Keratinocyte (primary cell): ENCODE measurements at regions not wholly inside any gene's neighbourhood (a gene's known extent, or its start where the extent isn't known, plus 50 kb on each side); places are given as distances from the start of the nearest gene placed in this dataset.

Experiments
- DNase-seq: peaks from one replicate; pipeline ENCODE4 v3.0.0-alpha.2; 2011; ENCODE audit warnings: low read depth, missing footprints, low spot score
- FAIRE-seq: peaks from 2 replicates; lab custom pipeline; 2011; peaks lifted over from hg19 to GRCh38; lab: Jason Lieb, UNC
- H2AFZ ChIP-seq: 2 replicates; pipeline ENCODE4 v1.6.0; 2012; ENCODE audit warnings: low read length, control low read depth, inconsistent platforms; ENCODE audit not compliant: control insufficient read depth
- H3K27ac ChIP-seq: 2 replicates; pipeline ENCODE4 v1.5.1; 2011; ENCODE audit warnings: low read length; ENCODE audit not compliant: control insufficient read depth, insufficient read depth
- H3K27me3 ChIP-seq: 3 replicates; pipeline ENCODE4 v1.6.0; 2011; ENCODE audit warnings: low read length; ENCODE audit not compliant: control insufficient read depth, insufficient read depth; ENCODE audit errors: extremely low read depth
- H3K36me3 ChIP-seq, 2 experiments: 2 replicates in 1 of 2; 3 replicates in 1 of 2; pipeline ENCODE4 v1.5.1; 2011; ENCODE audit warnings: low read length in 2 of 2, mild to moderate bottlenecking in 1 of 2; ENCODE audit not compliant: control insufficient read depth in 2 of 2, insufficient read depth in 2 of 2; ENCODE audit errors: extremely low read depth in 1 of 2
- H3K4me1 ChIP-seq: 3 replicates; pipeline ENCODE4 v1.5.1; 2011; ENCODE audit warnings: low read length; ENCODE audit not compliant: control insufficient read depth, insufficient read depth; ENCODE audit errors: extremely low read depth
- H3K4me2 ChIP-seq: 3 replicates; pipeline ENCODE4 v1.6.0; 2011; ENCODE audit warnings: low read depth, low read length; ENCODE audit not compliant: control insufficient read depth, insufficient read depth; ENCODE audit errors: extremely low read depth
- H3K4me3 ChIP-seq, 3 experiments: fragments of 200-600 bp in 1 of 3; sonication (generic) in 1 of 3; 2 replicates in 2 of 3; 3 replicates in 1 of 3; pipeline ENCODE4 v1.5.1; 2011 to 2016; ENCODE audit warnings: low read length in 3 of 3, mild to moderate bottlenecking in 3 of 3, control low read depth in 2 of 3, inconsistent platforms in 1 of 3, low read depth in 1 of 3, mixed read lengths in 1 of 3, mixed run types in 1 of 3, moderate library complexity in 1 of 3; ENCODE audit not compliant: control insufficient read depth in 2 of 3, insufficient read depth in 2 of 3; ENCODE audit errors: extremely low read depth in 1 of 3
- H3K79me2 ChIP-seq: 2 replicates; pipeline ENCODE4 v1.6.0; 2012; ENCODE audit warnings: low read length; ENCODE audit not compliant: control insufficient read depth, insufficient read depth
- H3K9ac ChIP-seq: 3 replicates; pipeline ENCODE4 v1.6.0; 2011; ENCODE audit warnings: low read length; ENCODE audit not compliant: control insufficient read depth, insufficient read depth; ENCODE audit errors: extremely low read depth
- H3K9me1 ChIP-seq: 3 replicates; pipeline ENCODE4 v1.6.0; 2011; ENCODE audit warnings: low read length; ENCODE audit not compliant: control insufficient read depth, insufficient read depth; ENCODE audit errors: extremely low read depth
- H3K9me3 ChIP-seq: 2 replicates; pipeline ENCODE4 v1.5.1; 2012; ENCODE audit warnings: low read depth, low read length; ENCODE audit not compliant: control insufficient read depth
- H4K20me1 ChIP-seq: 3 replicates; pipeline ENCODE4 v1.6.0; 2011; ENCODE audit warnings: low read length; ENCODE audit not compliant: control insufficient read depth, insufficient read depth; ENCODE audit errors: extremely low read depth
- CTCF ChIP-seq, 3 experiments: IDR thresholded peaks in 1 of 3; conservative IDR thresholded peaks in 1 of 3; optimal IDR thresholded peaks in 1 of 3; 2 replicates in 2 of 3; 3 replicates in 1 of 3; pipeline versions ENCODE3 to v1.5.1; 2011; ENCODE audit warnings: low read length in 3 of 3, mild to moderate bottlenecking in 3 of 3, moderate library complexity in 2 of 3, control low read depth in 1 of 3, inconsistent platforms in 1 of 3; ENCODE audit not compliant: insufficient read depth in 2 of 3; ENCODE audit errors: extremely low read depth in 1 of 3
- EZH2 ChIP-seq: IDR thresholded peaks from one replicate; pipeline ENCODE4 v1.6.1; 2012; ENCODE audit warnings: inconsistent platforms, mild to moderate bottlenecking, low read length, moderate library complexity
- dilution Hi-C: fragments of 300-500 bp; cut with MboI; formaldehyde crosslinking; loops from one replicate; pipeline ENCODE4 v1.7.0; 2020; ENCODE audit warnings: low sequenced_read_pairs; ENCODE audit not compliant: extremely low pct_ligation_motif_present

GRCh38 chr5:98301547-98301946 lies 471.9 kb upstream of the RGMB start:
- Histone ChIP-seq H3K36me3 (no peaks in the 10 kb centered on the region), H3K4me3 (no peak overlapping the region), H3K27ac (no peak overlapping the region), H3K9ac (no peak overlapping the region), H4K20me1 (no peaks in the 10 kb centered on the region), H3K27me3 (no peaks in the 10 kb centered on the region), H3K4me2 (no peak overlapping the region), H3K9me3 (no peaks in the 10 kb centered on the region), H3K79me2 (no peaks in the 10 kb centered on the region), H3K4me1 (no peaks in the 10 kb centered on the region), H3K9me1 (no peaks in the 10 kb centered on the region), H2AFZ (peak overlapping the region; percentile 73)
- no peak for DNase-seq
- peak; percentile 13 for FAIRE-seq
- TF ChIP-seq EZH2 (no peak), CTCF (optimal IDR thresholded peaks at IDR 0.05 in 1 of 3, IDR thresholded peaks at IDR 0.05 in 1 of 3, conservative IDR thresholded peaks at IDR 0.05 in 1 of 3; ENCODE audit: extremely low read depth in 1 of 3, insufficient read depth in 2 of 3, low read length in 3 of 3) (no peak)
- dilution Hi-C loops = no loop called here

GRCh38 chr5:98307811-98308210 lies 465.7 kb upstream of the RGMB start:
- H3K9ac ChIP-seq = peak overlapping the region; percentile 3
- TF ChIP-seq EZH2 = no peak
- TF ChIP-seq CTCF (optimal IDR thresholded peaks at IDR 0.05 in 1 of 3, IDR thresholded peaks at IDR 0.05 in 1 of 3, conservative IDR thresholded peaks at IDR 0.05 in 1 of 3; ENCODE audit: extremely low read depth in 1 of 3, insufficient read depth in 2 of 3, low read length in 3 of 3) = no peak
- no peak for DNase-seq
- no peaks in the 10 kb centered on the region for H3K9me1 ChIP-seq
- no peak overlapping the region for H3K4me3 ChIP-seq
- no peaks in the 10 kb centered on the region for H4K20me1 ChIP-seq
- no peak overlapping the region for H2AFZ ChIP-seq
- peaks cover 37% of the 10 kb centered on the region for H3K4me1 ChIP-seq
- H3K79me2 ChIP-seq = no peaks in the 10 kb centered on the region
- H3K9me3 ChIP-seq = no peaks in the 10 kb centered on the region
- no peaks in the 10 kb centered on the region for H3K36me3 ChIP-seq
- H3K27me3 ChIP-seq = no peaks in the 10 kb centered on the region
- H3K27ac ChIP-seq = peak overlapping the region; percentile 90
- dilution Hi-C loops = no loop called here
- peak; percentile 84 for FAIRE-seq
- no peak overlapping the region for H3K4me2 ChIP-seq
